HG03159 (cell line): ENCODE measurements at regions not wholly inside any gene's neighbourhood (a gene's known extent, or its start where the extent isn't known, plus 50 kb on each side); places are given as distances from the start of the nearest gene placed in this dataset.

ENCODE experiments used
- ATAC-seq: cut with Tn5 transposase; IDR thresholded peaks from one replicate; pipeline ENCODE4 v1.9.1; 2021; ENCODE audit warnings: mild to moderate bottlenecking, moderate library complexity; ENCODE audit not compliant: unreplicated experiment

DNA sequence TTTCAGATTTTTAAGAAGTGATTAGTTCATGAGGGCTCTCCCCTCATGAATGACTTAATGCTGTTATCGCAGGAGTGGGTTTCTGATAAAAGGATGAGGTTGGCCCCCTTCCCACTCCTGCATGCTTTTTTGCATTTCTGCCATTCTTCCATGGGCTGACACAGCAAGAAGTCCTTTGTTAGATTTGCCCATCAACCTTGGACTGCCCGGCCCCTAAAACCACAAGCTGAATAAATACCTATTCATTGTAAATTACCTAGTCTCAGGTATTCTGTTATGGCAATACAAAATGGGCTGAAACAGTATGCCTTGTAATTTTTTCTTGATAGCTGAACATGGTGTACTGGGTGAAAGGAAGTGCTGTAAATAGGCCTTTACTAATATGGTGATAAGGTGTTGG is 72.7 kb upstream of the DPH5 start:
- ATAC-seq, result no peak

DNA sequence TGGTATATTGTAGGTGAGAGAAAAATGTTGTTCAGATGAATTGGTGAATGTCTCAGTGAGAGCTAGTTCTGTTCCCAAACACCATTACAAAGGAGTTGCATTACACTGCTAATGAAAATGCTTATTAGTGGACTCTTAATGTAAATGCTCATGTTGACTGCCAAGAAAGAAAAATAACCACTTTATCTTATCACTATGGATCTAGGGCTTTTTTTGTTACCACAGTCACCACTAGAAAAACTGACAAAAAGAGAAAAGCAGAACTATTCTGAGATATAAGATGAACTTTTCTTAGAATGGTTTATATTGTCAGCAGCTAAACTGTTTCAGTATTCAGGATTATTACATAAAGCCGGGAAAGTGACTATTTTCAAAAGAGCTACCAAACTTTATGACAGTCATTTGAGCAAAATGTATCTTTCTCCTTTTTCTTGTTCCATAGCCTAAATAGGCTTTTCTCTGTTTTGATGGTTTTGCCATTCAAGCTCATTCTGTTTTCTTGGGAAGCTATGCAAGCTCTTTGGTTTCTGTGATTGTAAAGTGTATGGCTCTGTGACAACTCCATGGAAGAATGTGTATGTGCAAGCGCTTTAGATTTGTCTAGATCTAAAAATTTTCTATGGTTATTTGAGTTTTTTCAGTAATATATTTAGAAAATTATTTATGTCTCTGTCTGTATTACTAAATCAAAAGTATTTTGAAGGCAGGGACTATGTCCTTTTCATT is 64.2 kb upstream of the DPH5 start:
- ATAC-seq, result no peak

DNA sequence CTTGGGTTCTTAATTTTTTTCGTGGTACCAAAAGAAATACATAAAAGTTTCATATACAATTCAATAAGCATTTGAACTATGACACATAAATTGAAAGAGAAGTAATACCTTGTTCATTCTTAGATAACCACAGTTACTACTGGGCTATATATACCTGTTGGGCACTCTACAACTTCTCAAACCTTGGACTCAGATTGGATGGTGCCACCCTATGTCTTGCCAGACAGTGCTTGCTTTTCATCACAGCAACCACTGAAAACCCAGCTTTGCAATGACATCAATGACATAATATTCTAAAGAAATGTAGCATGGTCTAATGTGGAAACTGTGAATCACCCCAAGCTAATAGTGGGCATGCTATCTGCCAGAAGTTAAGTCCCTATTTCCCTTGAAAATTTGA is 62.8 kb upstream of the DPH5 start:
- no peak for ATAC-seq

DNA sequence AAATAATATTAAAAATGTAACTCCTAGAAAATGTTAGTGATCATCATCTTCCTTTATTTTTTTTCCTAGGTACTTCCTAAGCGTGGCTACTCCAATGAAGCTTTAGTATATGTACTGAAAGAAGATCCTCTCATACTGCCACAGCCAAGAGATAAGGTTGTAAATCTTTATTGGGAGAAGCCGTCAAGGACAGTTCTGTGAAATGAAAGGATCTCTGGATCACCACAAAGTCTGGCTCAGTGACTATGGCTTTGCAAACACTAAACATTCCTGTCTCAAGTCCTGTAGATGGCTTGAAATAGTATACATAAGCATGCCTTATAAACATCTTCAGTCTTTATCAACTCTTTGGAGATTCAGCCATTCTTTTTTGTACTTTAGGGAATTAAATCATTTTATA is 61.2 kb upstream of the DPH5 start:
- no peak for ATAC-seq

DNA sequence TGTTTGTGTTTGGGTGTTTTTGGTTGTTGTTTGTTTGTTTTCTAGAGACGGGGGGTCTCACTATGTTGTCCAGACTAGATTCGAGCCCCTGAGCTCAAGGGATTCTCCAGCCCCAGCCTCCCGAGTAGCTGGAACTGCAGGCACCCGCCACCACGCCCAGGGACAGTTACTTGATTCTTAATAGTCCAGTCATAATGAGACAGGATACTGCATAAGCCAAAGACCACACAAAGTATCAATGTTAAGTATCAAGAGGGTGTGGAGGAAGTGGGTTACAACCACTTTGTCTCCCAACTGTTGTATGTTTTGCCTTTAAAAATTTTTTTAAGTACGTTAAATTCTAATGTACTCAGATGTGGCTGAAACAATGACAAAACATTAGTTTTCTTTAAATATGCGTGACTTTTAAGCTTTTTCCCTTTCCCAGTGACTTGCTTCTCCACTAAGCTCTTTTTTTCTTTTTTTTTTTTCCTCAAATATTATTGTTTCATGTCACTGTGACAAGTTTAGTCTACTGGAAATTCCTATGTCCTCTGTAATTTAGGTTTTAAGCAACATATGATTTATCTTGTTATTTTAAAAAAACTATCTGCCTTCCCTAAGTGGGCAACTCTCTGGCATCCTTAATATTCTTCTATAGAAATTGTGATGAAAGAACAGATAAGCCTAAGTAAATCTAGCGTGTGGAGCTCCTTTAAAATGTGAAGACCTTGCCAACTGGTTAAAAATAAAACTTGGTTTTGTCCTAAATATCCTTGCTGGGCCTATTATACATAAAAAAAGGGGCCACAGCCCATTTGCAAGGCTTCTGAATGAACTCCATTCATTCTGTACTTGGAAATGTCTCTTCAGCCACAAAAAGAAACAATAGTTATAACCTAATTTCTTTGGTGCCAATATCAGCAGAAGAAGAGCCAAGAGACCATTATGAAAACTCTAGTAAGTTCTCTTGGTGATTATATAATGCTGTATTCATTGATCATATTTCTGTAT is 56.2 kb upstream of the DPH5 start:
- ATAC-seq, result peak; percentile 84

DNA sequence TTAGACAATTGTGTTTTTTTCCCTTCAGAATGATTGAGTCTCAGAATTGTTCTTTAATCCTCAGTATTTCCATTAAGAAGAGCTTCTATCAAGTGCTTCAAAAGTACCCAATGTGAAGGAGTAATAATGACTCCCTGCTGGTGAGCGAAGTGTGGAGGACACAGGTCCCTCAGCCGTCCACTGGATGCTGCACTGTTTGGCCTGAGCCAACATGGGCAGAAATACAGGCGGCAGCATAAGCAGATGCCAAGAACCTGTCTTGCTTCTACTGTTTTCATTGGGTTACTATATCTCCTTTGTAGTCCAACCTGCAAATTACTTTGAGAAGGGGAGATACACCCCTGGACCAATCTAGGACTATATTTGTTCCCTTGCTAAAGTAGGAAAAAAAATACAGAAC is 55.3 kb upstream of the DPH5 start:
- no peak for ATAC-seq

DNA sequence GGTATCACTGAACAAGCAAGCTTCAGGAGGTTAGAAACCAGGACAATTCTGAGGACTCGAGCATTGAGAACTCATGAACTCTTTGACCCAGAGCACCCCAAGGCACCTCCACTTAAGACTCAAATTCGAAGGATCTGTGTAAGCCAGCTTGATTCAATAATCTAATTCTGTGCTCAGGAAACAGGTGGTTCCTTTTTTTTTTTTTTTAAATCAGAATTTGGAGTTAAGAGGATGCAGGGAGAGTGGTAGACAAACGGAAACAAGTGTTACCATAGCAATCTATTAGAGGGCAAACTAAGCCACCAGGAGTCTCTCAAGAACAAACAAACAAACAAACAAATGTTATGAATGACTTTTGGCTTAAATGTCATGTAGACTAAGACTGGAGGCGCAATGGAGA is 53.8 kb upstream of the DPH5 start:
- ATAC-seq, result no peak

DNA sequence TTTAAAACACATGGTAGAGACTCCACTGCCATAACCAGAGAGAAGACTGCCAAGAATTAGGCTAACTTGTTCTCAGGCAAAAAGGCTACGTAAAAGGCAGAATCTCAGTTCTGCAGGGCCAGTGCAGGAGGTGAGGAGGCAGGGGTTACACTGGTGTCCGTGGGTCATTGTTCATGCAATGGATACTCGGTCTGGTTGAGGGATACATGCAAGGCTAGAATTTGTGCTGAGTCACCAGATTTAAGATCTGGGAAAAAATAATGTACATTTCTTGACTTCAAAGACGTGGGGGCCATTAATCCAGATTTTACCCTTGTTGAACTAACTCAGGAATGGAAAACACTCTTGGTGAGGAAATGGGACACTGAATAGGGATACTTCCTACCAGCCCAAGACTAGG is 52.3 kb upstream of the DPH5 start:
- no peak for ATAC-seq

DNA sequence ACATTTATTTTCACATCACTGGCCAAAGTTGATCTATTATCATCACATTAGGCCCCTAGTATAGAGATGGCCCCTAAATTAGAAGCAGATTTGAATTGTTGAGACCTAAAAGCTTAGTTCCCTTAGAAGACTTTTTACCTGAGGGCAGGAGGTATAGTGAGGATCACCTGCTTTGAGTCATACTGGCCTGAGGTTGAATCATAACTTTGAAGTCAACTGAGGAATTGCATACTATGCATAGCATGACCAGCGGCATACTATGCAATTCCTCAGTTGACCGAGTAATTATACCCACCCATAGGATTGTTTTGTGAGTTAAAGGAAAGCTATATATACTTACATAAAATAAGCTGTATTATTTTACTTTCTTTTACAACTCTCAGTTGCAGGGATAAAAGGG is 50.3 kb upstream of the DPH5 start:
- no peak for ATAC-seq
